SK-N-MC (cell line): ENCODE measurements at regions not wholly inside any gene's neighbourhood (a gene's known extent, or its start where the extent isn't known, plus 50 kb on each side); places are given as distances from the start of the nearest gene placed in this dataset.

Experiments
- EZH2 ChIP-seq: fragments of 200-600 bp; sonication (generic); IDR thresholded peaks from one replicate; pipeline ENCODE4 v1.6.1; 2017; ENCODE audit warnings: antibody characterized with exemption
- FOXP2 ChIP-seq: optimal IDR thresholded peaks from 2 replicates; pipeline ENCODE3; 2011; ENCODE audit warnings: mild to moderate bottlenecking, moderate library complexity; ENCODE audit not compliant: insufficient read depth; ENCODE audit errors: extremely low read length, control extremely low read depth
- POLR2AphosphoS5 ChIP-seq: IDR thresholded peaks from 2 replicates; pipeline ENCODE4 v1.6.1; 2012; ENCODE audit warnings: mild to moderate bottlenecking, low read depth, low read length, borderline replicate concordance

- TF ChIP-seq EZH2 = no peak
- no peak for TF ChIP-seq POLR2AphosphoS5
- TF ChIP-seq FOXP2 = no peak
These were observed 607.6 kb upstream of the DPP6 start for GRCh38 chr7:153444641-153445040.
